BLaER1 treated with 17β-estradiol and CSF1 and Interleukin-3, amounts not matched to agents 10 nM and 100 nM (cell line): ENCODE measurements at regions not wholly inside any gene's neighbourhood (a gene's known extent, or its start where the extent isn't known, plus 50 kb on each side); places are given as distances from the start of the nearest gene placed in this dataset.

Source experiments
- H3K27ac ChIP-seq, 11 experiments: shearing (Covaris generic); formaldehyde crosslinking; 2 replicates each; pipeline ENCODE4 v1.8.1; 2022
- H3K27me3 ChIP-seq, 11 experiments: shearing (Covaris generic); formaldehyde crosslinking; 2 replicates each; pipeline ENCODE4 v1.8.1; 2022
- H3K36me3 ChIP-seq, 11 experiments: shearing (Covaris generic); formaldehyde crosslinking; 2 replicates each; pipeline ENCODE4 v1.8.1; 2022
- H3K4me1 ChIP-seq, 10 experiments: shearing (Covaris generic); formaldehyde crosslinking; 2 replicates each; pipeline ENCODE4 v1.8.1; 2022
- H3K4me2 ChIP-seq, 11 experiments: shearing (Covaris generic); formaldehyde crosslinking; 2 replicates each; pipeline ENCODE4 v1.8.1; 2022
- H3K4me3 ChIP-seq, 10 experiments: shearing (Covaris generic); formaldehyde crosslinking; 2 replicates each; pipeline ENCODE4 v1.8.1; 2022
- H3K9ac ChIP-seq, 11 experiments: shearing (Covaris generic); formaldehyde crosslinking; 2 replicates each; pipeline ENCODE4 v1.8.1; 2022
- H3K9me3 ChIP-seq, 11 experiments: shearing (Covaris generic); formaldehyde crosslinking; replicated peaks in 1 of 11; 2 replicates each; pipeline ENCODE4 v1.8.1; 2022
- H4K20me1 ChIP-seq, 11 experiments: shearing (Covaris generic); formaldehyde crosslinking; 2 replicates each; pipeline ENCODE4 v1.8.1; 2022
- Cebpa-rat ChIP-seq, 11 experiments: shearing (Covaris generic); IDR thresholded peaks; 2 replicates each; pipeline ENCODE4 v1.8.1; 2022

DNA sequence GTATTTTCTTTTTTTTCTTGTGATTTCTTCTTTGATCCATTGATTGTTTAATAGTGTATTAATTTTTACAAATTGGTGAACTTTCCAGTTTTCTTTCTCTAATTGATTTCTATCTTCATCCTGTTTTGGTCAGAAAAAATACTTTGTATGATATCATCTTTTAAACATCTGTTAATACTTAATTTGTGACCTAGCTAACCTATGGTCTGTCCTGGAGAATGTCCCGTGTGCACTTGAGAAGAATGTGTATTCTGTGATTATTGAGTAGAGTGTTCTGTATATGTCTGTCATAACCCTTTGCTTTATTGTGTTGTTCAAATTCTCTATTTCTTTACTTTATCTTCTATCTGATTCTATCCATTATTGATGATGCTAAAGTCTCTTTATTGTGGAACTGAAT, 65.8 kb upstream of the ZEB1 start:
- H3K27me3 ChIP-seq = no peaks in the 10 kb centered on the region

DNA sequence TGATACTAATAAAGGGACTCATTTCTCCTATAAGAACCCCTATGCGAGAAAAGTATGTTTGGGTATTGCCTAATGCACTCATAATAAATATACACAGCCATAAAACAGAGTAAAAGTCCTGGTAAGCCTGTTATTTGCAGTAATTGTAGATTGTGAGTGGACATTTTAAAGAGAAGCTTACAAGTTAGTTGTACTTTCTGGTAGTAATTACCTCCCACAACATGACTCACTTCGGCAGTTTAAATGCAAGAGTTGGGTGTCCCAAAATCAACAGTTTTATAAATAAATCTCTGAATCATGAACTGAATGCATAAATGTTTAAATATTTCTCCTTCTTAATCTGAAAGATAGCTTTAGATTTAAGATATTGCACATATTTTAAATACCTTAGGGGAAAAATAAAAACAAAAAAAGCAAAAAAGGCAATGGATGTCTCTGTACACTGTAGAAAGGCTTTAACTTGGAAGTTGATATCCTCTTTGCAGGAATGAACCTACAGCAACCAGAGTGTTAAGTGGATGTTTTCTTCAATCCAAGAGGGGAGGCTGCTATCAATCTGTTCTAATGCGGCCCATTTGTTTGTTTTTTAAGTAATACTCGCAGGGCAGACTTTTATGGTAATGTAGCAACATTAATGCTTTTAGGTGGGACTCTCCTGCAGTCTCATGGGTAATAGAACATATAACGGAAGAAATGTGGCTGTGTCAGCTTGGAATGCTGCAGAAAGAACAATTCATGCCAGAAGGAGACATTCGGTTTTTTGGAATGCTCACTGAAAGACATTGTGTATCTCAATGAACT, 57.3 kb upstream of the ZEB1 start:
- no peaks in the 10 kb centered on the region for H3K9me3 ChIP-seq
- no peaks in the 10 kb centered on the region for H4K20me1 ChIP-seq
- H3K36me3 ChIP-seq = no peaks in the 10 kb centered on the region
- H3K4me1 ChIP-seq = no peaks in the 10 kb centered on the region
- no peak for TF ChIP-seq Cebpa-rat (IDR thresholded peaks at IDR 0.05)
- H3K9ac ChIP-seq = no peak overlapping the region
- no peak overlapping the region for H3K27ac ChIP-seq
- H3K4me3 ChIP-seq = no peak overlapping the region
- H3K4me2 ChIP-seq = no peak overlapping the region
- no peaks in the 10 kb centered on the region for H3K27me3 ChIP-seq

More for the DNA sequence above, 65.8 kb upstream of the ZEB1 start:
- Histone ChIP-seq H3K9me3 (no peaks in the 10 kb centered on the region), H4K20me1 (no peaks in the 10 kb centered on the region), H3K4me1 (no peaks in the 10 kb centered on the region), H3K4me2 (no peak overlapping the region), H3K36me3 (no peaks in the 10 kb centered on the region), H3K4me3 (no peak overlapping the region), H3K9ac (no peak overlapping the region), H3K27ac (no peak overlapping the region)
- no peak for TF ChIP-seq Cebpa-rat (IDR thresholded peaks at IDR 0.05)

DNA sequence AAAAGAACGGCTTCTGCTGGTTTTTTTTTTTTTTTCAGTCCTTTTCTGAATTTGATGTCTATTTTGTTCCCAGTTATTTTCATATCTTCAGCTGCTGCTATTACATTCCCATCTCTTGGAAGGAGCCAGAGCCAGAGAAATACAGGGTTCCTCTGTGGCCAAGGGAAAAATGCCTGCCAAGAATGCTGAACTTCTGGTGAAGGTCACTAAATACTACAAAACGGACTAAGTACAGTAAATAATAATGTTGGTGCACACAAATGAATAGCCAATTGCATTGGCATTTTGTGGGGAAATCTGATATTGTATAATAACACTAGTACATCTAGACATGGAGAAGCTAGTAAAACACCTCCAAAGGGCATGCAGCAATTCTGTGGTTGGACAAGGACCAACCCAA, 56.3 kb upstream of the ZEB1 start:
- Histone ChIP-seq H4K20me1 (no peaks in the 10 kb centered on the region), H3K4me1 (no peaks in the 10 kb centered on the region), H3K27ac (no peak overlapping the region), H3K9me3 (no peaks in the 10 kb centered on the region), H3K9ac (no peak overlapping the region), H3K4me2 (no peak overlapping the region), H3K4me3 (no peak overlapping the region), H3K36me3 (no peaks in the 10 kb centered on the region), H3K27me3 (no peaks in the 10 kb centered on the region)
- TF ChIP-seq Cebpa-rat (IDR thresholded peaks at IDR 0.05) = no peak

DNA sequence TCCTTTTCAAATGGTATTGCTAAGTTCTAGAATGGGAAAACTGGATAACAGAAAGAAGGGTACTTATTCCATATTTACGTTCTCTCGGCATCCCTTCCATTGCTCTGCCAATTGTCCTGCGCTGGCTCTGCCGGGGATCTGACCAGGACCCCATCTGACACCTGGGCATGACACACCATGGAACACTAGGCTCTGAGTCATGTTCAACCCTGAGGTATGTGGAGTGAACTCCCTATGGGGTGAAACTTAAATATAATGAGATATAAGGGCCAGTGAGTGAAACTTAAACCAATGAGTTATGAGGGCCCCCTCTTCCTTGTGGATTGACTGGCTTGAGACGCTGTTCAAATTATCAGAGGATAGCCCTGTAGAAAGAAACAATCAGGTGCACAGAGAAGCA, 55.1 kb upstream of the ZEB1 start:
- H3K36me3 ChIP-seq = no peaks in the 10 kb centered on the region
- no peak overlapping the region for H3K9ac ChIP-seq
- H3K27me3 ChIP-seq = no peaks in the 10 kb centered on the region
- H3K4me1 ChIP-seq = no peaks in the 10 kb centered on the region
- no peaks in the 10 kb centered on the region for H4K20me1 ChIP-seq
- H3K4me2 ChIP-seq = no peak overlapping the region
- H3K27ac ChIP-seq = no peak overlapping the region
- no peak for TF ChIP-seq Cebpa-rat (IDR thresholded peaks at IDR 0.05)
- no peak overlapping the region for H3K4me3 ChIP-seq
- H3K9me3 ChIP-seq = no peaks in the 10 kb centered on the region

DNA sequence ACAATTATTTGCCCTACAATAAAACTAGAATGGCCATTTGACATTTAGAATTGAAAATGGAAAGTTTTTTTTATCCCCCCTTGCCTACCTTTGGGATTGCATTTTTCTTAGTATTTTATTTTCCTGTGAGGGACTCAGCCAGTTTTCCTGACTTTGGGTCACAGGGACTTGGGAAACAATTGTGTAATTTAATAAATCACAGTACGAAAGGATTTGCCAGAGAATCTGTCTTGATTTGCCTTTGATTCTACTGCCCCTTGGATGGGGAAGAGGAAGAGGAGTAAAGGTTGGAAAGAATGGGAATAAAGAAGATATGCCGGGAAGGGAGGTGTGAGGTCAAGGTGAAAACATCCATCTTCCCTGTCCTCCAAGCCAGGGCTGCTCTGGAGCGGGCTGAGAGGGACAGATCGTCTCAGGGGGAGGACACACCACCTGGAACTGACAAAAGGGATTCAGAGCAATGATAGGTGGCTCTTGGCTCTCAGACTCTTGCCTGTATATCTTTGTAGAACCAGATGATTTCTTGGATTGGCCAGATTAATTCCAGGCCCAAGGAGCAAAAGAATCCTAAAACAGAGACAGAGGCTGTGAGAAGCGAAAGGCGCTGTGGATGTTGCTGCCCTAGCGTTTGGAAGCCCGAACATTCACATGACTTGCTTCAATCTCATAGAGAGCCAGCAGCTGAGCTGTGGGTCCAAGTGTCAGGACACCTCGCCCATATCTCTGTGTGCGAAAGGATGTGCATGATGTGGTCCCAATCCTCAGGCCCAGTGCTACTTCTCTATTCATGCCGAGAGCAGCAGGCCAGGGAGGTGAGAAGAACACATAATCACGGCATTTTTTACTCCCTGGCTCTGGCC, 50.3 kb upstream of the ZEB1 start:
- Histone ChIP-seq H3K9me3 (peaks cover 6 to 19% (median 12%) of the 10 kb centered on the region in 11 experiments; a peak in 19 of 22 replicates), H3K4me2 (no peak overlapping the region), H3K4me3 (no peak overlapping the region), H3K9ac (no peak overlapping the region), H3K27me3 (no peaks in the 10 kb centered on the region), H3K4me1 (peaks cover 3 to 13% (median 8%) of the 10 kb centered on the region in 10 experiments; a peak in 15 of 20 replicates), H3K36me3 (no peaks in the 10 kb centered on the region), H4K20me1 (no peaks in the 10 kb centered on the region), H3K27ac (no peak overlapping the region)
- TF ChIP-seq Cebpa-rat (IDR thresholded peaks at IDR 0.05) = no peak
